GM19395 (cell line): ENCODE measurements at regions not wholly inside any gene's neighbourhood (a gene's known extent, or its start where the extent isn't known, plus 50 kb on each side); places are given as distances from the start of the nearest gene placed in this dataset.
A peak's percentile ranks its signal among the peaks of the same experiment; 100 is the strongest.

Experiments
- ATAC-seq: cut with Tn5 transposase; IDR thresholded peaks from one replicate; pipeline ENCODE4 v1.9.1; 2021; ENCODE audit warnings: mild to moderate bottlenecking, moderate library complexity; ENCODE audit not compliant: unreplicated experiment

DNA sequence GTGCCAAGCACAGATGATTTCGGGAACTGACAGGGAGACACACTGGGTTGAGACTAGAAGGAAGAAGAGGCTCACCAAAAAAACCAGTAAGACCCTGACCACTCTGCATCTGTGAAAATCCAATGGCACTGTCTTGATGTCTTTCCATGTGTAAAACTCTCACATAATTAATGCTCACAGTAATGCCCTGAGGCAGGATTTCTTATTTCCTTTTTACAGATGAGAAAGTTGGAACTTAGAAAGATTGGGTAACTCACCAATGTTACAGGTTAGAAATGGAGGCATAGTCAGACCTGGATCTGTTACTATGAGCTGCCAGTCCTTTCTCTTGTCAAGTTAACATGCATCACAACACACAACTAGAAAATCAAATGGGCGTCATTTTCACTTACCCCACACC lies 151.0 kb upstream of the MCHR2 start:
- no peak for ATAC-seq

DNA sequence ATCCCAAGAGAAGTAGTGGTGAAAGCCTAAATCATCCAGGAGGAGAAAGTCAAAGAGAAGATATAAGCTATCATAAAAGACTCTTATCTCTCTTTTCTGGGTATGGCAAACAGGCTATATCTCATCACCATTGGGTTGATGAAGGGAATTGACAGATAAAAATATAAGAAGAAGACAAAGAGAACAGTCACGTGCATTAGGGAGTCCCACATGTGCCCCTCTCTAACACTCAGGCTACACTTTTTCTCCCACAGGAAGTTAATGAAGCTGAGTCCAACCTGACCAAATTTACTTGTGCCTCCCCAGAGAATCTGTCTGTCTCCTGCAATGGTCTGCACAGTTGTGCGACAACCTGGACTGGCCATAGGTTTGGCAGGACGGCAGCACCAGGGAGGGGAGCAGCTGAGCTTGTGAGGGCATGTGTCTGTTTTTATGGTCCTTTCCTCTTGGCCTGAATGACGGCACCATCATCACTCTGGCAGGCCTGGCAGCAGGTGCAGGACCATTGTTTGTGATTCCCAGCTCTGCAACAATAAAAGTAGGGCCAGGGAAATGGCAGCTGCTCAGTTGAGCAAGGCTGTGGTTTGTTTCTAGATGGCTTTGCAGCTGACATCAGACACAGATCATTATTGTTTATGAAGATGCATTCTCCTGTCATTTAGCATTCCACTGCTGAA lies 144.5 kb upstream of the MCHR2 start:
- no peak for ATAC-seq

DNA sequence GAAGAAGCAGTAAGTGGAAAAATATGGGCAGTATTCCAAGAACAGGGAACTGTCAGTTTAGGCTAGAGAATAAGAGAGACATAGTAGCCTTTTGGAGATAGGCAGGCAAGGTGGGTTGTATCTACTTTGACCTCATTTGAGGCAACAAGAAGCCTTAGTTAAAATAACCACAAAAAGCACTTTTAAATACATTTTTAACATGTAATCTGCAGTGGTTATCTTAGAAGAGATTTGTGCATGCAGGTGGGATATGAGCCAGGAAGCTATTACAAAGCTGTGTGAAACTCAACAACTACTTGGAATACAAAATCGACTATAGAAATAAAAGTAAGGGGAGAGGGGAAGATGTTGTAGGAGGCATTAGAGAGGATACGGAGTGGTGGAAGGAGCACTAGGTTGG lies 143.7 kb upstream of the MCHR2 start:
- ATAC-seq, result no peak

DNA sequence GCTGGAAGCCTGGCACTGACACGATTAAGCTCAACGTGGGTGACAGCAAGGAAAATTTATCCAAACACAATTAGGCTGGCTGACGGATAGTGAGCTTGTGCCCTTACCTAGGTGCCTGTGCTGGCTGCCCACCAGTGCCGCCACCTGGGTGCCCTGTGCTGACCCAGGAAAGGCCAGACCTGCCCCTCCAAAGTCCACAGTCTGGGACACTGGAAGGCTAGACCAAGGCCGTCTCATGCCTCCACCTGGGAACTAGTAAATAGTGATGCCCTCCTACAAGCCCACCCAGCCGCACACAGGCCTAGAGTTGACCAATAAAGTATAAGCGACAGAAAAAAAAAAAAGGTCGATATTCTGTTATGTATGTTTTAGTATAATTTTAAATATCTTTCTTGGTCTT lies 142.6 kb upstream of the MCHR2 start:
- ATAC-seq, result no peak

DNA sequence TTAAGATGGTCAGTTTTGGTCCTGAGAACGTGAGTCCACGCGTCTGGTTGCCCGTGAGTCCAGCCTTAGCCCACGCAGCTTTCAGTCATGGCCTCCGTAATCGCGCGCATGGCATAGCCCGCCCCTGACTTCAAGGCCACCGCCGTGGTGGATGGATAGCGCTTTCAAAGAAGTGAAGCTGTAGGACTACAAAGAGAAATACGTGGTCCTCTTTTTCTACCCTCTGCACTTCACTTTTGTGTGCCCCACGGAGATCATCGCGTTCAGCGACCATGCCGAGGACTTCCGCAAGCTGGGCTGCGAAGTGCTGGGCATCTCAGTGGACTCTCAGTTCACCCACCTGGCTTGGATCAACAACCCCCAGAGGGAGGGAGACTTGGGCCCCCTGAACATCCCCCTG lies 142.0 kb upstream of the MCHR2 start:
- no peak for ATAC-seq

DNA sequence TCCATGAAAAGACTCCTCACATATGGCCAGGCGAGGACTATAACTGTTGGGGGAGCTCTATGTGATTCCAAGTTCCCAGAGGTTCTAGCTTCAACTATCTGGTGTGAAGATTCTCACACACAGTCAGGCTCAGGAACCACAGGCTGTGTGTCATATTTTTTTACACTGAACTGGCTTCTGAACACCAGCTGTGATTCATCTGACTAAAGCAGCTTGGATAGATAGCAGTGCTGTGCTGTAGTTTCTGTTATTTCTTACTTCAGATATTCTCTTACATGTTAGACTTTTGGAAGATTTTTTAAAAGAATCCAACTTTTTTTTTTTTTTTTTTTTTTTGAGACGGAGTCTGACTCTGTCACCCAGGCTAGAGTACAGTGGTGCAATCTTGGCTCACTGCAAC lies 140.7 kb upstream of the MCHR2 start:
- ATAC-seq, result no peak

DNA sequence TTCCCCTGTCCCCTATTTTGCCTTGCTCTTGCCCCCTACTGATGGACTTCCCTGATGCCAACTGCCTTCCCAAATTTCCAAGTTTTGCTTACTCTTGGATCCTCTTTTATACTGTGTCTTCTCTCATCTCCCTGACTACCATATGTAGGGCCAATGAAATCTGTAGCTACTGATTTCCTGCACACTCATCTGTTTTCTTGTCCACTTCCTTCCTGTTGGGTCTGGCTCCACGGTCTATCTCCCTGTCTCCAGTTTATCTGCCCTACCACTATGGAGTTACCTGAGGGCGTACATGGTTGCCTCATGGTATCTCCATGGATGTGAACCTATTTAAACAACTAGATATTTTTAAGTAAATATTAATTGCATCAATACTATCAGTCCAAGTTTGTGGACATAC lies 140.3 kb upstream of the MCHR2 start:
- no peak for ATAC-seq

DNA sequence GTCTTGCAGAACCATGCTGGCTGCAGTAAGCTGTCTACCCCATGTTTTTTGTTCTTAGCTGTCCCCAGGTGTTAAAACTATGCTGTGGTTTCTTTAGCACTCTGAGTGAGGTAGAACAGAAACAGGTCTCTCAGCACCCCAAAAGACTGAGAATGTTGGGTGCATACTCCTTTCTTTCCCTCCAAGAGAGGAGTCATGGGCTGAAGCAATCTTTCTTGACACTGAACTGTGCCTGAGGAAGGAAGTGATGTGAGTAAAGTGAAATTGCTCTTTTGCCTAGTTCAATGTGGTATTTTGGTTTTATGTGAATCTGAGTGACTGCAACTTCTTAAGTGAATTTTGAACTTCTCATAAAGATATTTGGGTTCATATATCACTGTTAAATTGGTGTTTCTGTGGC lies 138.0 kb upstream of the MCHR2 start:
- no peak for ATAC-seq

DNA sequence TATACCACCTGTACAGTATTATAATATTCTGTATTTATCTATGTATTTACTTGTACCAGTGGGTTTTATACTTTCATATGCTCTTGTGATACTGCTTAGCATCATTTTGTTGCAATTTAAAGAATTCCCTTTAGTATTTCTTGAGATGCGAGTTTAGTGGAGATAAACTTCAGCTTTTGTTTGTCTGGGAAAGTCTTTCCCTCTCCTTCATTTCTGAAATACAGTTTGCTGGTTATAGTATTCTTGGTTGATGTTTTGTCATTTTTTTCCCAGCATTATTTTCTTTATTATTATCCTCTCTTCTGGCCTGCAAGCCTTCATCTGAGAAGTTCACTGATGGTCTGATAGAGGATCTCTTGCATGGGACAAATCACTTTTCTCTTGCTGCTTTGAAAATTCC lies 136.6 kb upstream of the MCHR2 start:
- ATAC-seq, result no peak

DNA sequence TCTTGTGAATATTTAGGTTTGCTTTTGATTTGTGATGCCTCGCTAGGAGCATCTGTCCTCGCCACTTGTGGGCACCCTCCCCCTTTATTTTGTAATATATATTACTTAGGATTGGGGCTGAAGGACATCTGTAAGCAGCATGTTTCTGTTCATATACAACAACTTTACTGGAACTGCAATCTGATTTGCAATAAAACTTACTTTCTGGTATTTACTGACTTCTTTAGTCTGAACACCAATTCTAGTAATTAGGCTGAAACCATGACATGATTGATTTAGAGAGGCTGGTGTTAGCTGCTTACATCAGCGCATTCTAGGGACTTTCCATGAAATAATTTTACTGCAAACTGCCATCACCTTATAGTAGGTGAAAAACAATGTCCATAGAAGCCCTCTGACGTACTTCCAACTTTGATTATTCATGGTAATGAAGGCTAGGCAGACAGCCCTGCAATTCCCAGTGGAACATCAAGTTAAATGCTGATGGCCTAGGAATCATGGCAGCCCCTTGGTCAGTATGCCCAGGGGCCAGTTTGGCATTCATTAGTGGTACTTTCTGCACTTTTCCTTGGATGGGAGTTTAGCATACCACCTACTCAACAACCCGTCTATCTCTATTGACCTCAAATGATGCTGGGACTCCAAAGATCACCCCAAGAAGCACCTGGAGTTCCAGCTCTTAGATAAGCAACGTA lies 132.9 kb upstream of the MCHR2 start:
- ATAC-seq, result no peak

DNA sequence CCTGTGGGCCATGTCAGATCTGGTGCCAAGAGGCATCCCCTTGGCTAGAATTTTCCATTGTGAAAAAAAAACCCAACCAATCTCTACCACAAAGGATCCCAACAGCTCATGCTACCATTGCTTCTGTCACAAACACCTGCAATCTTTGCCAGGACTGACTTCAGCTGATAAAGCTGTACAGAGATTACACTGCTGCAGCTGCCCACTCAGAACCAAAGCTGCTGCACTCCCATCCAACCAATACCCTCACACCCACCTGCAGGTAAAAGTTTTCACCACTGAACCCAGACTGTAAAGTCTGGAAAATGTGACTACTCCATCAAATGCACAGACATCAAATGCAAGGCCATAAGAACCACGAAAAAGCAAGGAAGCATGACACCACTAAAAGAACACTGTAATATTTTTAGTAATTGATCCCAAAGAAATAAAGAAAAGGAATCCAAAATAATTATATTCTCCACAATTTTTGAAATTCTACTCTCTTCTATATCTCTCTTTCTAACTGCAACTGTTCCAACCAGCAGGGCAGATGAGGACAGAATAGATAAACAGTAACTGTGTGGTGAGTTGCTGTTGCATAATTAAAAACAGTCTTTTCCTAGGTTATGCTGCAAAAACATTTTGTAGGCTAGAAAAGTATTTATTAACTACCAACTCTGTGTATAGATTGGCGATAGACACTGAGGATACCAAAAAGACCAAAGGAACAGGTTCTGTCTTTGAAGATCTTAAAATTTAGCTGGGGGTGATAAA lies 128.0 kb upstream of the MCHR2 start:
- no peak for ATAC-seq

DNA sequence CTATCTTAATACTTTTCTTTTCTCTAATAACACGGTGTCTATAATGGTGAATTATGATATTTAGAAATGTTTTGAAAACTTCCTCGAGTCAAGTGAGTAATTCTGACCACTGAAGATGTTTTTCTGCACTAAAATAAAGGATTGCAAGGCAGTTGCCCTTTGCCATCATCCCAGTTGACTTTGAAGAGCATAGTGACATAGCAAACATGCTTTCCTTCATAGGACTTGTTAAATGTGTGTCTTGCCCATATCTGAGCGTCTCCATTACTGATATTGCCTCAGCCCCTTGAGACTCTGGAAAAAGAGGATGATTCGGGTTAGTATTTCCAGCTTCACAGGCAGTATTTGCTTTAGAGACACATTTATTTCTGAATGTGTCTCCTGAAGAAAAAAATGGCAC lies 125.2 kb upstream of the MCHR2 start:
- ATAC-seq, result no peak

DNA sequence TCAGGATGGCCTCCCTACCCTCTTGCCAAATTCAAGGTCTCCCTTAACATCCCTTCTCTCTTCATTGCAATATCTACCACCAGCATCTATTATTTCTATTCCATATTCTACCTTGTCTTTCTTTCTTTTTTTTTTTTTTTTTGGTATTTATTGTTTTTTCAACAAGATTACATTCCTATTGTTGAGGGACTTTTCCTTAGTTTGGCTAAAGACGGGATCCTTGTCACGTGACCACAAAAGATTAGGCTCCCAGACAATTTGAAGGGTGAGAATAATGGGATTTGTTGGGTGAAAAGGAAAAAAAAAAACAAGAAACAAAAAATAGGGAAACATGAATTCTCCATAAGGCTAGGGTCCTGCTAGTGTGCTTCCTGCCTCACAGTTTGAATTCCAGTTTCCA lies 124.3 kb upstream of the MCHR2 start:
- ATAC-seq, result no peak

DNA sequence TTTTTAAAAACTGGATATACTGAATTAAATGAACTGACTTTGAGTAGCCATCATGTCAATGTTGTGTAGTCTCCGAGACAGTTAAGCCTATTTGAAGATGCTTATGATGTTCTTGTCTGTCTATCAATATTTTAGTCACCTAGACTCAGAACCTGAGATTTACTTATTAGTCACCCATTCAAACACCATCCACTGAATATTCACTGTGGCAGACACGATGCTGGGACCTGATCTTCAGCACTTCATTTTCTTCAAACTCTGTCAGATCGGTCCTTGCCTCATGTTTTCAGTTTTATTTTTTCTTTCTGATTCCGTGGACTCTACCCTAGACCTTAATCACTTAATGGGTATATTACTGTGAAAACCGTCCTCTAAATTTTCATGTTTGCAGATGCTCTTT lies 123.7 kb upstream of the MCHR2 start:
- ATAC-seq, result no peak

DNA sequence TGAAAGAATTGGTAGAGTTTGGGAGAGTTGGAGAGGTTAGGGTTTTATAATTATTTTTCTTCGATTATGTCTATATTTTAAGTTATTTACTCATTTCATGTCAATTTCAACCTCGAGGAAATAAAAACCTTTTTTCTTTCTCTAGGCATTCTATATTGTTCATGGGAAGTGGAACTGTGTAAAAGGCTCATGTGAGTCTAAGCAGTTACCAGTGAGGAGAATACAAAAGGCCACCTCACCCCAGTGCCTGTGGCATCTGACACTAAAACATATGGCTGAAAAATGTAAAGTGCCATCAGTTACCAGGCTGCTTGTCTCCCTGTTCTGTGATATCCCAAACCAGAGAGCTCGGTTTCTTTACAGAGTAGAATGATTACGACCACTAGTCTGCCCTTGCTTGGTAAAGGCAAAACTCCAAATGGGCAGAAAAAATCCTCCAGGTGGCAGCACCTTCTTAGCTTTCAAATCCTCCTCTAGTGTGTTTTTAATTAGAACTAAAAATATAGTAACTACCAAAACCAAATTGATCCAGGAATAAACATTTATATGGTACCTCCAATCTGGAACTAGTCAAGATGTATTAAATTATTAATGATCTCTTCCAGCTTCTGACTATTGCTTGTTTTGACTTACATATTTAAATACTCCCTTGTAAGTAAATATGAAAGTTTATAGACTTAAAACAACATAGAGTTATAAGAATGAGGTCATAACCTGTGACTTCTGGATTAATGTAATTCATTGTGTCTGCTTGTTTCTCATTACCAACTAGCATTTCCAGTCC lies 122.6 kb upstream of the MCHR2 start:
- ATAC-seq, result peak; percentile 82

DNA sequence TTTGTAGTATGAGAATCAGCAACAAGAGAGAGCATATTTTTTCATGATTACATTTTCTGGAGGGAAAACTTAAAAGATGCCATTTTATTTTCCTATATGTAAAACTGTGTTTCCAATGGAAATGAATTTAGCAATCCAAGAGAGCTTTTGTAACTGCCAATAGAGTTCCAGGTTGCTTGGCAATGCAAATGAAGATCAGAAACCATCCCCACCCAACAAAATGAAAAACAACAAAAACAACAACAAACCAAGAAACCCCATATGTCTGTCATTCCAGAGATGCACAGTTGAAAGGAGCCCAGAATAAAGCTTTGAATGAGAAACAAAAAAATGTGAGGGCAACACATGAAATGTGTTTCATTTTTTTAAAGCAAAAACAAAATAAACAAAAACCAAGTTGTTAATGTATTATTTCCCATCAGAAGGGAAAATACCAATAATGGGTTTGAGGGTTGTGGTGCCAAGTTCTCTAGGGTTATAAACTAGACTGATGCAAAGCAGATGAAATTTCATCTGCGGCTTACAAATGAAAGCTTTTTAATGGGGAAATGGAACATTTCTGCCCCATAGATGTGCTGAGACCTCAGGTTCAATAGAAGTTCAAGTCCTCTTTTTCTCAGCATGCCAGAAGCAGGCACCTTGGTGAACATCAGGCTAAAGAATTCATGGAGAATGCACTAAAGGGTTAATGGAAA lies 121.5 kb upstream of the MCHR2 start:
- no peak for ATAC-seq

DNA sequence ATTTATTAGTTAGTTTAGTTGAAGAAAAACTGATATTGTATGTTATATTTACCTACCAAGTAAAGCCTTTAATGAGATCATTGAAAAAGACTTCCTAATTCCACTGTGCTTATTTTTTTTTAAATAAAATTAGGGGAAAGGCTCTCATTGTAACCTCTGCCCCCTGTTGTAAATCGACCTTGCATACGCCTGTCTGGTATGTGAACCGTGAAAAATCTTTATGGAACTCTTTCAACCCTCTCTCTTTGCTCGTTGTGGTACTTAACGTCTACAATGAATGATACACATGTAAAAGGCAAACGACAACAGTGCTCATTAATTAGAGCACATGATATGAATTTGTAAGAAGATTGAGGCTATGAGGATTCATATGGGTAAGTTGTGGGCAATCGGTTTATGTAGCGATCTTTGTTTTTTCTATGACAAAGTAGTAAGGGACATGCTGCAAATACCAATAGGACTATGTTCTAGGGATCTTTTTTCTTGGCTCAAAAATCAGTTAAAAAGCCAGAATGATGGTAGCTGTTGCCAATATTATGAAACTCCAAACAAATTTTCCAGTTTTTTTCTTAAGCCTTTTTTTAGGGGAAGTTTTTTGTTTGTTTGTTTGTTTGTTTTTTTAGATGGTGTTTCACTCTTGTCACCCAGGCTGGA lies 119.0 kb upstream of the MCHR2 start:
- no peak for ATAC-seq

DNA sequence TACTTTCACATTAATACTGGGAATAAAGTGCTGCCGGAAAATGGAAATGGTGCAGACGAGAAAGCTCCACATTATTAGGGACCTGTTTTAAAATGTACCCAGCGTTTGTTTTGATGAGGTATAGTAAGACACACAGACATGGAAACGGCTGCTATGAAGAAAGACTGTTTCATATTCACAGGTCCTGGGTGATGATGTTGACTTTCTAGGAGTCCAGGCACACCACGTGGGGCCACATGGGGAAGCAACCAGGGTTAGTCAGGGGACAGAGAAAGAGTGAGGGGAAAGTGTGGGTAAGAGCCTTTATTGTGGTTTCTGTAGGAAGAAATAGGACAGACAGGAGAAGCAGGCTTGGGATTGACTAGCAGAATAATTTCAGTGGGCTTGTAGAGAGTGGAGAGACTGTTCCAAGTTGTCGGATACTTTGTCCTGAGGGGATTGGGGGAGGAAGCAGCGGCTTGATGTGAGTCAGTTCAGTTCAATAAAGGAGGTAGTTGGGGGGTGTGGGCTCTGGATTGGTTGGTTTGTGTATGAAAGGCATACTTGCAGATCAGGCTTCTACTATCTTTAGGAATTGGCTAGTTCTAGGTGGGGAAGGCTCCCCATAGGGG lies 112.0 kb upstream of the MCHR2 start:
- no peak for ATAC-seq

DNA sequence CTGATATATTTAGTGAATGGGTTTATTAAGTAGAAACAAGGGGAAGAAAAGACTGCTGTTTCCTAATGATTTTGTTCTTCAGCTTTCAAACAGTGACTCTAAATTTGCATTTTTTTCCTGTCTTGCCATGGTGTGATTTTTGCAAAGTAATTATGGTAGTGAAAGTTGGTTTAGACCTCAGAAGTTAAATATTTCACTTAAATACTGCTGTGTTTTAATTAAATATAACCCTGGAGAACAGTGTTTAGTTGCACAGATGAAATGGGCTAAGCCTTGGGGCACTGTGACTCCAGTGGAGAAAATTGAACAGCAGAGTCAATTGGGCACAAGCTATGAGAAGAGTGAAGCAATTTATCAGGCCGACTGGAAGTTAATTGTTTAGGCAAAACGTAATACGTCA lies 111.1 kb upstream of the MCHR2 start:
- ATAC-seq, result peak; percentile 62

DNA sequence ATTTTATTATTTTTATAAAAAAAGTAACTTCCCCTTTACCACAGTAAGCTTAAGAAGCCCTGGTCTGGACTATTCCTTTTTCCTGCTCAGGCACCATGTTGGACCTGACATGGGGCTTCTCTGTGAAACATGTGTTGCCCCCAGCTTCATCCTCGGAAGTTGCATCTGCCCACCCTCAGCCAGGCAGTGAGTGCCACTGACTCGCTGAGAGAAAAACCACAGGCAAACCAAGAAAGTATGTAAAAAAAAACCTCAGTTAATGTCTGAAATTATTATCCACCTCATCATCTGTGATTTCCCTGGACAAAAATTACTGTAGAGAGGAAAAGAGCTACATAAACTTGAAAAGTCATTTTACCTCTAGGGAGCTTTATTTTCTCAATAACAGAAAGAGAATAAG lies 109.9 kb upstream of the MCHR2 start:
- no peak for ATAC-seq
